Inflammatory macrophage treated with lipopolysaccharide for 4 hours (primary cell): ENCODE measurements at regions not wholly inside any gene's neighbourhood (a gene's known extent, or its start where the extent isn't known, plus 50 kb on each side); places are given as distances from the start of the nearest gene placed in this dataset.

Source experiments
- DNase-seq: peaks from one replicate; pipeline ENCODE4 v3.0.0-alpha.2; 2020

DNA sequence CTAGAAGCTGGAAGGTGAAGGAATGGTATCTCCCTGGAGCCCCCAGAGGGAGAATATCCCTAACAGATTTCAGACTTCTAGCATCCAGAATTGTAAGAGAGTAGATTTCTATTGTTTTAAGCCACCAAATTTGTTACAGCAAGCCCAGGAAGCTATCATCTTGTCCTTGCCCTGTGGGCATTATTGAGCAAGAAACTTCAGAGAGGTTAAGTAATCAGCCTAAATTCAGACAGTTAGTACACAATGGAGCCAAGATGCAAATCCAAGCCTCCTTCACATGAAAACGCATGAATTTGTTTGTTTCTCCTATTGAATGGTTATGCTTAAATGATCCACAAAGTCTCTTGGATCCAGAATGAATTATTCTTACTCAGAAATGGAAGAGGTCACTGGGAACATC lies 55.2 kb upstream of the TRIB2 start:
- DNase-seq: no peak

DNA sequence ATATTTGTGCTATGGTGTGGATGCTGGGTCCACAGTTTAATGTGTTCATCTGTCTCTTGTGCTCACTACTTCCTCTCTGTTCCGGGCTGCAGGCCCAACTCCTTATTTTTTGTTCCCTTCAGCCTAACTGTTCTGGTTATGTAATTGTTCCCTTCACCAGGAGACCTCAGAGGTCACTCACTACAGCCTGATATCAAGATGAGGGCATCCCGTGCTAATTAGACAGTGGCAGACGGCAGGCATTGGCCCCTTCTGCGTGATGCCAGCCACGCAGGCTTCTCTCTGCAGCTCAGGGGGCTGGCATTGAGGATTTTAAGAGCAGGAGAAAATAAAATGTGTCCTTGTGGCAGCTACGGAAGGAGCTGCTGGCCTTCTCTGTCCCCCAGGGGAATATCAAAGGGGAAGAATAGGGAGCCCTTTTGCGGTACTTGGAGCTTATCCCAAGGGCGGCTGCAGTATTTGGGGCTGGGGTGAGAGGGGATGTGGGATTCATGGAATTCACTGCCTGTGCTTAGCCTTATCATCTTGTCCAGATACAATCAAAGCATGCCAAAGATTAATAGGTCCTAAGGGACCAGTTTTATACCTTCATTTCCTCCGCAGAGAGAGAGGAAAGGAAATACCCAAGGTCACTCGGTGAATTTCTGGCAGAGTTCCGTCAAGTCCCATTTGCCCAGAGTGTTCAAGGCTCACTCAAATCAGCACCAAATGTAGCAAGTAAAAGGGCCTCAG lies 53.3 kb upstream of the TRIB2 start:
- DNase-seq: no peak

DNA sequence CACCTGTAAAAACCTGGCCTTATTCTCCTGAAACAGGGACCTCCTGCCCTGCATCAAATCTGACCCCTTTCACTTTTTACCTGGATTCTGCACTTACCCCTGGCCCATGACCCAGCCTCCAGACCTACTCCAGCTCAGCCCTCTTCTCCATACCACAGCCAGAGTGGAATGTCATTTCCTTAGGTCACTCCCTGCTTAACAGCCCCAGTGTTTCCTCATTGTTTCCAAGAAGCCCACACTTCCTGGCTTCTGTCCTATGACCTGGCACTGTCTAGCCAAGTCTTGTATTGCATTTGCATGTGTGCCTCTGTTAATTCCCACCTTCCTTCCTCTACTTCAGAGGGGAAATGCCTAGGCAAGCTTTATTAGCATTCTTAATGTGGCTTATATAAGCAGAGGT lies 51.4 kb upstream of the TRIB2 start:
- DNase-seq: peak; percentile 1

DNA sequence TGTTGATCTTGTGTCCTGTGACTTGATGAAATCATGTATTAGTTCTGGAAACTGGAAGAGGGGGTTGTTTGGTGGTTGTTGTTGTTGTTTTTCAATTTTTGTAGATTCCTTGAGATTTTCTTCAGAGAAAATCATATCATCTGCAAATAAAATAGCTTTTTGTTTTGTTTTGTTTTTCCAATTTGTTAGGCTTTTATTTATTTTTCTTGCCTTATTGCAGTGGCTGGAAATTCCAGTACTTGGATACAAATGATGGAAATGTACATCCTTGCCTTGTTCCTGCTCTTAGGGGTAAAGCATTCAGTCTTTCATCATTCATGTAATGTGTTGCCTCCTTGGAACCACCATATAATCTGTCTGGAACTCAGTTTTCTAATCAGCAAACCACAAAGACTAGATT lies 50.3 kb upstream of the TRIB2 start:
- no peak for DNase-seq
